Testis (tissue), 2 donors: ENCODE measurements at regions not wholly inside any gene's neighbourhood (a gene's known extent, or its start where the extent isn't known, plus 50 kb on each side); places are given as distances from the start of the nearest gene placed in this dataset.

Experiments used
- DNase-seq: peaks from one replicate; pipeline ENCODE4 v3.0.0-alpha.2; 2019
- H3K27ac ChIP-seq, 2 donors: fragments of 200-600 bp; sonication (generic); one replicate each; pipeline ENCODE4 v1.5.1; 2019
- H3K27me3 ChIP-seq: fragments of 200-600 bp; sonication (generic); one replicate; pipeline ENCODE4 v1.5.1; 2019
- H3K36me3 ChIP-seq: fragments of 200-600 bp; sonication (generic); one replicate; pipeline ENCODE4 v1.5.1; 2017; ENCODE audit warnings: low read depth; ENCODE audit errors: missing control alignments
- H3K4me1 ChIP-seq: fragments of 200-600 bp; sonication (generic); one replicate; pipeline ENCODE4 v1.5.1; 2019
- H3K4me3 ChIP-seq, 2 donors: fragments of 200-600 bp; sonication (generic); one replicate each; pipeline ENCODE4 v1.5.1; 2017 to 2019
- H3K9me3 ChIP-seq: fragments of 200-600 bp; sonication (generic); one replicate; pipeline ENCODE4 v1.5.1; 2017
- POLR2A ChIP-seq: fragments of 450-650 bp; IDR thresholded peaks from one replicate; pipeline ENCODE4 v1.6.1; 2017; ENCODE audit warnings: antibody characterized with exemption, mild to moderate bottlenecking, moderate library complexity
- WGBS, 2 donors: methylation state at CpG; one replicate each; pipeline ENCODE4 v1.1.5; 2018; 5-methylcytosine and 5-hydroxymethylcytosine counted together
- intact Hi-C: fragments of 100-400 bp; cut with DNase I; formaldehyde crosslinking; loops from one replicate; pipeline ENCODE4 v1.15.1; 2023; ENCODE audit warnings: low total_unique reads
- TF ChIP-seq, protein P1 (sequence below), 3 experiments: fragments of 450-650 bp in 2 of 3; fragments of 200-600 bp in 1 of 3; sonication (generic) in 1 of 3; IDR thresholded peaks; one replicate each; pipeline ENCODE4 v1.5.1; 2016 to 2019; ENCODE audit warnings: antibody characterized with exemption in 3 of 3, mild to moderate bottlenecking in 2 of 3, moderate library complexity in 1 of 3

DNA sequence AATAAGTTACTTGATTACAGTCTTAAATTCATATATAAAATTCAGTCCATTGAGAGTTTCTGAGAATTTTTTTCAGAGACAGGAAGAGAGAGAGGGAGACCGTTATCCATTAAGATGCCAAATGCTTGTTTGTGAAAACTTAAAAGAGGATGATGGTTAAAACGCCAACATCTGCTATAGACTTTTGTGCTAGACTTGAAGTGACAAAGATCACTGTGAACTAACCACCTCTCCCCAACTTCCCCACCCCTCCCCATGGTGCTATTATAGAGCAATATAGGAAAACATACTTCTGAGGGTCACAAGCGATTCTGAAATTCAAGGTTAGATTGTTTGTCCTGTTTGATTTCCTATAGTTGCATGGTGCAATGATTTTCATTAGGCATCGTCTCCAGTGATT is 440.8 kb downstream of the RMST start:
- Histone ChIP-seq H3K27ac (no peak overlapping the region), H3K4me1 (no peaks in the 10 kb centered on the region), H3K9me3 (no peaks in the 10 kb centered on the region), H3K27me3 (no peaks in the 10 kb centered on the region), H3K36me3 (no peaks in the 10 kb centered on the region), H3K4me3 (no peak overlapping the region)
- WGBS, 2 donors, result 80 to 89% methylated on average over 4 of the region's 4 CpGs
- no peak for TF ChIP-seq POLR2A
- TF ChIP-seq, protein P1, sequence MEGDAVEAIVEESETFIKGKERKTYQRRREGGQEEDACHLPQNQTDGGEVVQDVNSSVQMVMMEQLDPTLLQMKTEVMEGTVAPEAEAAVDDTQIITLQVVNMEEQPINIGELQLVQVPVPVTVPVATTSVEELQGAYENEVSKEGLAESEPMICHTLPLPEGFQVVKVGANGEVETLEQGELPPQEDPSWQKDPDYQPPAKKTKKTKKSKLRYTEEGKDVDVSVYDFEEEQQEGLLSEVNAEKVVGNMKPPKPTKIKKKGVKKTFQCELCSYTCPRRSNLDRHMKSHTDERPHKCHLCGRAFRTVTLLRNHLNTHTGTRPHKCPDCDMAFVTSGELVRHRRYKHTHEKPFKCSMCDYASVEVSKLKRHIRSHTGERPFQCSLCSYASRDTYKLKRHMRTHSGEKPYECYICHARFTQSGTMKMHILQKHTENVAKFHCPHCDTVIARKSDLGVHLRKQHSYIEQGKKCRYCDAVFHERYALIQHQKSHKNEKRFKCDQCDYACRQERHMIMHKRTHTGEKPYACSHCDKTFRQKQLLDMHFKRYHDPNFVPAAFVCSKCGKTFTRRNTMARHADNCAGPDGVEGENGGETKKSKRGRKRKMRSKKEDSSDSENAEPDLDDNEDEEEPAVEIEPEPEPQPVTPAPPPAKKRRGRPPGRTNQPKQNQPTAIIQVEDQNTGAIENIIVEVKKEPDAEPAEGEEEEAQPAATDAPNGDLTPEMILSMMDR (IDR thresholded peaks at IDR 0.05), result no peak
- no peak for DNase-seq
- intact Hi-C loops, result no loop called here

DNA sequence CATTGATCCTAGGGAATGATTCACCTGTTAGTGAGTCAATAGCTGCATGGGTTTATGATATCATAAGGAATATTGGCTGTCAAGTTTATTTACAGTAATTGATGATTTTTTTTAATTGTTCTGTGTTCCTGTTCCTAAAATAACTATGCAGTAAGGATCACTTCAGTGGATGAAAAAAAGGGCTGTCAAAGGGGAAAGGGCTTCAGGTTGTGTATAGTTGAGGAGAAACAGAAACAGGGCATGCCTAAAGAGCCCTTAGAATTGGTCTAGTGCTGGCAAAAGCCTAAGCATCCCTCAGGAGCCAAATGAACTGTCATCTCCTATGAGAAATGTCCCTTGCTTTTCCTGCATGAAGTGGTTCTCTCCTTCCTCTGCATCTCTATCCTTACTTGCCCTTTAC is 444.9 kb downstream of the RMST start:
- no peaks in the 10 kb centered on the region for H3K36me3 ChIP-seq
- TF ChIP-seq, protein P1 (IDR thresholded peaks at IDR 0.05), result no peak
- no peak for TF ChIP-seq POLR2A
- H3K9me3 ChIP-seq, result no peaks in the 10 kb centered on the region
- intact Hi-C loops, result no loop called here
- no peak overlapping the region for H3K27ac ChIP-seq
- H3K27me3 ChIP-seq, result no peaks in the 10 kb centered on the region
- no peaks in the 10 kb centered on the region for H3K4me1 ChIP-seq
- no peak overlapping the region for H3K4me3 ChIP-seq
- DNase-seq, result no peak

DNA sequence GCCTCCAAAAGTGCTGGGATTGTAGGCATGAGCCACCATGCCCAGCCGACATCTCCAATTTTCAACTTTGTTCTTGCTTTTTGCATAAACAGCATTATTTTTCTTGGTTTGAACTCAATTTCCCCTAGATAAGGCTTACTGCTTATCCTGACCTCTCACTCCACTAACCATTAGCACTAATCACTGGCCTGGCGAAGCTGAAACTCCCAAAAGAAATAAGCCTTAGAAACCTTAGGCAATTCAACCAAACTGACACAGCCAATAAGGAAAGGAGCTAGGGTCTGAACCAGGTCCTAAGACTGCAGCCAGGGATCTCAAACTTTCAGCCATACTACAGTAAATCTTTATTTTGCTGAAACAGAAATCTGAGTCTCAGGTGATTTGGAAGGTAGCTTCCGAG is 448.0 kb downstream of the RMST start:
- WGBS, 2 donors, result 73 to 83% methylated on average over 3 of the region's 3 CpGs
- Histone ChIP-seq H3K27me3 (no peaks in the 10 kb centered on the region), H3K4me1 (no peaks in the 10 kb centered on the region), H3K36me3 (no peaks in the 10 kb centered on the region), H3K9me3 (no peaks in the 10 kb centered on the region), H3K4me3 (no peak overlapping the region), H3K27ac (no peak overlapping the region)
- no peak for DNase-seq
- intact Hi-C loops, result no loop called here
- TF ChIP-seq, protein P1 (IDR thresholded peaks at IDR 0.05), result no peak
- no peak for TF ChIP-seq POLR2A

DNA sequence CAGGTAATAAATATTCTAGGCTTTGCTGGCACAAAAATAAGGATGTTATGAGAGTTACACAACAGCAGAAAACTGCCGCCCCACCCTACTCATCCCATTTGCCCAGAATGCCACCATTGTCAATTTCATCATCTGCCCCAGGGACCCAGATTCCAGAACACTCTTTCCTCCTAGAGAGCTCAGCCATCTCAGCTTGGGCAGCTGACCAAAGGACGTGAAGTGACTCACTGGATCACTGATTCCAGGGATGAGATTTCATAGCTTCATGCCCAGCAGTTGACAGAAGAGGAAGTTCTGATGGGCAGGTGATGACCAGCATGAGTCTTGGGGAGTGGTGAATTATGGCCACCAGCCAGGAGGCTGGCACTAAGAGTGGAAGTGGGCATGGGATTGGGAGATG is 450.3 kb downstream of the RMST start:
- WGBS, 2 donors, result 83 to 88% methylated on average over 2 of the region's 2 CpGs
- no peak for DNase-seq

More for the DNA sequence above, 450.3 kb downstream of the RMST start:
- Histone ChIP-seq H3K9me3 (no peaks in the 10 kb centered on the region), H3K4me3 (no peak overlapping the region), H3K27me3 (no peaks in the 10 kb centered on the region), H3K36me3 (no peaks in the 10 kb centered on the region), H3K27ac (no peak overlapping the region), H3K4me1 (no peaks in the 10 kb centered on the region)
- TF ChIP-seq, protein P1 (IDR thresholded peaks at IDR 0.05), result no peak
- no peak for TF ChIP-seq POLR2A
- intact Hi-C loops, result no loop called here
